GM12873 (cell line): ENCODE measurements at regions not wholly inside any gene's neighbourhood (a gene's known extent, or its start where the extent isn't known, plus 50 kb on each side); places are given as distances from the start of the nearest gene placed in this dataset.

Experiments
- TF ChIP-seq, protein P1 (sequence below): IDR thresholded peaks from 2 replicates; pipeline ENCODE4 v1.5.1; 2012; ENCODE audit warnings: low read depth, mild to moderate bottlenecking, moderate library complexity, low read length, control low read depth; ENCODE audit not compliant: insufficient read depth; ENCODE audit errors: missing control alignments

DNA sequence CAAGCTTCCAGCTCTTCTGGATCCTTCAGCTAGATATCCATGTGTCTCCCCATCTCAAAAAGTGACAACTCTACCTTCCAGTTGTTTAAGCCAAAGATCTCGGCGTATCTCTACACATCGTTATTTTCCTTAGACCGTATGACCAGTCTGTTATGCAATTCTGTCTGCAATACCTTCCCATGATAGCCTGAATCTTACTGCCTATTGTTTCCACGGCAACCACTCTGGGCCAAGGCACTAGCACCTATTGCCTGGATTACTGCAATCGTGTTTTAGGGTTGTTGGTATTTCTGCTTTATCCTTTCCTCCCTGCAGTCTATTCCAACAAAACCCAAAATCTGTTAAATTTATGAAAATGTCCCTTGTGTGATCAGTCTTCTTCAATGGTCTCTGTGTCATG is 448.4 kb downstream of the MTRR start:
- TF ChIP-seq, protein P1, sequence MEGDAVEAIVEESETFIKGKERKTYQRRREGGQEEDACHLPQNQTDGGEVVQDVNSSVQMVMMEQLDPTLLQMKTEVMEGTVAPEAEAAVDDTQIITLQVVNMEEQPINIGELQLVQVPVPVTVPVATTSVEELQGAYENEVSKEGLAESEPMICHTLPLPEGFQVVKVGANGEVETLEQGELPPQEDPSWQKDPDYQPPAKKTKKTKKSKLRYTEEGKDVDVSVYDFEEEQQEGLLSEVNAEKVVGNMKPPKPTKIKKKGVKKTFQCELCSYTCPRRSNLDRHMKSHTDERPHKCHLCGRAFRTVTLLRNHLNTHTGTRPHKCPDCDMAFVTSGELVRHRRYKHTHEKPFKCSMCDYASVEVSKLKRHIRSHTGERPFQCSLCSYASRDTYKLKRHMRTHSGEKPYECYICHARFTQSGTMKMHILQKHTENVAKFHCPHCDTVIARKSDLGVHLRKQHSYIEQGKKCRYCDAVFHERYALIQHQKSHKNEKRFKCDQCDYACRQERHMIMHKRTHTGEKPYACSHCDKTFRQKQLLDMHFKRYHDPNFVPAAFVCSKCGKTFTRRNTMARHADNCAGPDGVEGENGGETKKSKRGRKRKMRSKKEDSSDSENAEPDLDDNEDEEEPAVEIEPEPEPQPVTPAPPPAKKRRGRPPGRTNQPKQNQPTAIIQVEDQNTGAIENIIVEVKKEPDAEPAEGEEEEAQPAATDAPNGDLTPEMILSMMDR = no peak

DNA sequence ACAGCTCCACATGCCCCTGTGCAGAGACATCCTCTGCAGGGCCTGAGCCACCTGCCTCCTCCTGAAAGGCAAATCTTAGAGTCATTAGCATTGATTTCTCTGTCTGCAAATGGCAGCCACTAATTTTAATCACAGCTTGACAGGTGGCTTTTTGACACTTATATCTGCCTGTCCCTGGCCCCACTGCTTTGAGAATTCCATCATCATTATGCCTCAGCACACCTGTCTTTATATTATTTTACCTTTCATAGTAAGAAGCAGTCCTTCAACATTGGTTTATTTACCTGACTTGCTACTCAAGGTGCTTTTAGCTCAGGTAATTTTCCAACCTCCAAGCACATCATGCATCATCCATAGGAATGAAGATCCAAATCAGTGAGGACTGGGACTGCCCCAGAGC is 451.3 kb downstream of the MTRR start:
- TF ChIP-seq, protein P1 = no peak

DNA sequence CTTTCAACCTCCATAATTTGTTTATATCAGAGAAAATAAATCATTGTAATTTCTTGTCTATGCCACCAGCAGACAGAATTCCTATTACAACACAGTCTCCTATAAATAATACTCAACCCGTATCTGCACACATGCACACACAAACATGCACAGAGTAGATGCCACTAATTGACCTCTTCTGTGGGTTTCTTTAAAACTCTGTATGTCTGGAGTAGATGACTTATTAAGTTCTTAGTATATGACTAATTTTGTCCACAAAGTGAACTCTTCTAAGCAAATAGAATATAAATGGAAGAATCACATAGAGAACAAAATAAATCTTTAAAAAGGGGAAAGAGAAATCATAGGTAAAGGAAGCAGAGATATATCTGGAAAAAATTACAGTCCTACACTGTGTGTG is 452.3 kb downstream of the MTRR start:
- TF ChIP-seq, protein P1 = no peak

DNA sequence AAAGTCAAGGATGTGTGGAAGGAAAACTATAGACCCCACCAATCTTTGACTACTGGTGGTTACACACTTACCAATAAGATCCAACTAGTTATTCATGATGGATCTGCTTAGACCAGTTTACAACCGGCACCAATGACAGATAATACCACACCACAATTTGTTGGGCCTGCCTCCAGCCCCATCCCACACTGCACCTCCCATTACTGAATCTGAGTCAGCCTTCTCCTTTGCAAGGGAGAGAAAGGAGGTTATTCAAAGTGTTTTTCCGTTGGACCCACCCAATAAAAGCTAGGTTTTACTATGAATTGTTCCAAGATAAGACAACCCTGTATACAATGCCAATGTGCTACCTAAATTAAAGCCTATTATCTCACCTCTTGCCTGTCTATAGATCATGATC is 453.5 kb downstream of the MTRR start:
- TF ChIP-seq, protein P1 = no peak

DNA sequence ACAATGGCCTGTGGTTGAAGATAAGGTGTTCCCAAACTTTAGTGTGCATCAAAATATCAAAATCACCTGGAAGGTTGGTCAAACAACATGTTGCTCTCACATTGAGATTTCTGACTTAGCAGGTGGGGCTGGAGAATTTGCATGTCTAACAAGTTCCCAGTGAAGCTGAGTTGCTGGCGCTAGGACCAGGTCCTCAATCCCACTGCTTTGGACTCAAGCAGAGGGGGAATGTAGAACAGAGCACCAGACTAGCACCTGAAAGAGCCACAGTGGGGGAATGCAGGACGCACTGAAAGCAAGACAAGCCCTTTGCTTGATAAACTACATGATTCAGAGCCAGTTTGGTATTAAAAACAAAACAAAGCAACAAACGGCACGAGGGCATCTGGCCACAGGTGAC is 458.1 kb downstream of the MTRR start:
- TF ChIP-seq, protein P1 = no peak

DNA sequence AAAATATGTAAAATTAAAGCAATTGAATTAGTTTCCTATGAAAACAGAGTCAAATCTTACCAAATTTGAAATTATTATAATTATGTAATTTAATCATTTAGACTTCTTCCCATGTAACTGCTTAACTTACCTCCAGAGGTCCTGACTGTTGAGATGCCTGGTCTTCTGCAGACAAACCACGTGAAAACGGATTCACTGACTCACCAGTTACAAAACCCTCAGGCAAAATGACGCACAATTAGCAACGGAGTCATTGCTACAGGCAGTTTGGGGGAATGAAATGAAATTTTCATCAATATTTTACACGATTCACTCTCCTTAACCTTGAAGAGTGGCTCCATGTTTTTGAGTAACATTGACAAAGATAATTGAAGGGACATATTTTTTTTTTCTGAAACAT is 460.8 kb downstream of the MTRR start:
- TF ChIP-seq, protein P1 = no peak

DNA sequence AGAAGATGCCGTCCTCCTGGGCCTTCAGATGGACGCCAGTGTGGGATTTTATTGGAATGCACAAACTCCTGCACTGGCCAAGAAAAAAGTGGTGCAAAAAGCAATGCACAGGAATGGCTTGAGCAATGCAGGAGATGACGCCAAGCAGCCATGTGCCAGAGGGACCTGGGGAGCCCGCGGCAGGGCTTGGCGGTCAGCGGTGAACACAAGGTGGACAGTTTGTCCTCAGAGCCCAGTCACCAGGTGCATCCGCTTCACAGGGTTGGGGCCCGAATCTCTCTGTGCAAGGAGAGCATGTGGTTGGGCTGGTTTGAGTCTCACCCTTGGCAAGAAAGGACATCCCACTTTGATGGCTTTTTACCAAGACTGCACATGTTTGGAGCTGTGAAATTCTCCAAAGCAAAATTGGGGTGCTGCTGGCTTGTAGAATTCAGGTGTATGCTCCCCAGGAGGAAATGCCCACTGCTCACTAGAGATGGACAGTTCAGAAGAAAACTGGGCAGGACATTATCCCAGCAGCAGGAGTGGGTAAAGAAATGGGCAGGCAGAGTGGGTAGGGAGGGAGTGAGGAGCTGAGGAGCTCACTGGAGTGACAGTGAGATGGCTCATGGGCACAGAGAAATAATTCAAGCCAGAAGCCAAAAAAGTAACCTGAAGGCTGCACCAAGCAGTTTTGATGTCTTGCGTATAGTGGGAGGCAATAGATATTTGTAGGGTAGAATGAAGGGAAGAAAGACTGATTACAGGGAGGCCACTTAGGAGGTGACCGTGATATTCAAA is 463.9 kb downstream of the MTRR start:
- TF ChIP-seq, protein P1 = no peak
